Astrocyte (in vitro differentiated cells and primary cell): ENCODE measurements at regions not wholly inside any gene's neighbourhood (a gene's known extent, or its start where the extent isn't known, plus 50 kb on each side); places are given as distances from the start of the nearest gene placed in this dataset.

Experiments
- DNase-seq: peaks from one replicate; pipeline ENCODE4 v3.0.0-alpha.2; 2010; ENCODE audit warnings: low read depth
- FAIRE-seq: peaks from 2 replicates; lab custom pipeline; 2011; peaks lifted over from hg19 to GRCh38; lab: Jason Lieb, UNC
- H2AFZ ChIP-seq: 2 replicates; pipeline ENCODE4 v1.6.0; 2012; ENCODE audit warnings: low read depth, low read length, inconsistent platforms
- H3K27ac ChIP-seq: 2 replicates; pipeline ENCODE4 v1.5.1; 2011; ENCODE audit warnings: low read depth, low read length, inconsistent platforms
- H3K27me3 ChIP-seq: 2 replicates; pipeline ENCODE4 v1.6.0; 2011; ENCODE audit warnings: low read length, inconsistent platforms; ENCODE audit not compliant: insufficient read depth
- H3K36me3 ChIP-seq: 2 replicates; pipeline ENCODE4 v1.5.1; 2011; ENCODE audit warnings: low read length, inconsistent platforms; ENCODE audit not compliant: insufficient read depth
- H3K4me1 ChIP-seq: 2 replicates; pipeline ENCODE4 v1.5.1; 2011; ENCODE audit warnings: low read length, inconsistent platforms; ENCODE audit not compliant: insufficient read depth
- H3K4me2 ChIP-seq: 2 replicates; pipeline ENCODE4 v1.6.0; 2012; ENCODE audit warnings: low read length, inconsistent platforms
- H3K4me3 ChIP-seq: 2 replicates; pipeline ENCODE4 v1.5.1; 2011; ENCODE audit warnings: low read depth, mild to moderate bottlenecking, low read length, inconsistent platforms; ENCODE audit not compliant: insufficient read depth
- H3K79me2 ChIP-seq: 2 replicates; pipeline ENCODE4 v1.6.0; 2012; ENCODE audit warnings: mild to moderate bottlenecking, low read length, inconsistent platforms; ENCODE audit not compliant: insufficient read depth
- H3K9ac ChIP-seq: 2 replicates; pipeline ENCODE4 v1.6.0; 2012; ENCODE audit warnings: mild to moderate bottlenecking, low read length, inconsistent platforms
- H3K9me3 ChIP-seq: 2 replicates; pipeline ENCODE4 v1.5.1; 2012; ENCODE audit warnings: low read depth, mild to moderate bottlenecking, low read length, inconsistent platforms; ENCODE audit not compliant: insufficient read depth
- H4K20me1 ChIP-seq: 2 replicates; pipeline ENCODE4 v1.6.0; 2012; ENCODE audit warnings: low read length, inconsistent platforms; ENCODE audit not compliant: insufficient read depth
- H3K27ac Mint-ChIP-seq: one replicate; pipeline ENCODE4 v1.8.0; 2021; ENCODE audit warnings: mild to moderate bottlenecking, mixed read lengths; ENCODE audit not compliant: unreplicated experiment
- H3K27me3 Mint-ChIP-seq: one replicate; pipeline ENCODE4 v1.8.0; 2021; ENCODE audit warnings: low read depth, mixed read lengths; ENCODE audit not compliant: unreplicated experiment
- H3K36me3 Mint-ChIP-seq: one replicate; pipeline ENCODE4 v1.8.0; 2021; ENCODE audit warnings: low read depth, mixed read lengths; ENCODE audit not compliant: unreplicated experiment
- H3K4me1 Mint-ChIP-seq: one replicate; pipeline ENCODE4 v1.8.0; 2021; ENCODE audit warnings: low read depth, mixed read lengths; ENCODE audit not compliant: unreplicated experiment
- H3K4me3 Mint-ChIP-seq: one replicate; pipeline ENCODE4 v1.8.0; 2021; ENCODE audit warnings: mild to moderate bottlenecking, moderate library complexity, mixed read lengths; ENCODE audit not compliant: unreplicated experiment
- H3K9me3 Mint-ChIP-seq: one replicate; pipeline ENCODE4 v1.8.0; 2021; ENCODE audit warnings: mild to moderate bottlenecking, mixed read lengths; ENCODE audit not compliant: unreplicated experiment
- CTCF ChIP-seq: IDR thresholded peaks from 2 replicates; pipeline ENCODE4 v1.5.1; 2011; ENCODE audit warnings: low read depth, mild to moderate bottlenecking, inconsistent platforms, low read length, moderate library complexity; ENCODE audit not compliant: insufficient read depth
- EZH2 ChIP-seq: IDR thresholded peaks from 2 replicates; pipeline ENCODE4 v1.6.1; 2012; ENCODE audit warnings: mild to moderate bottlenecking, low read length, inconsistent platforms; ENCODE audit not compliant: insufficient read depth

GRCh38 chr11:116696381-116696941 is 76.3 kb downstream of the BUD13 start:
- no peaks in the 10 kb centered on the region for H3K79me2 ChIP-seq
- no peaks in the 10 kb centered on the region for H3K36me3 ChIP-seq
- Mint-ChIP-seq H3K9me3 (no peaks in the 10 kb centered on the region), H3K27me3 (peaks cover 29% of the 10 kb centered on the region), H3K27ac (no peak overlapping the region), H3K4me3 (no peak overlapping the region), H3K4me1 (peaks cover 4% of the 10 kb centered on the region), H3K36me3 (no peaks in the 10 kb centered on the region)
- no peaks in the 10 kb centered on the region for H3K27me3 ChIP-seq
- no peaks in the 10 kb centered on the region for H3K4me1 ChIP-seq
- no peak overlapping the region for H3K4me3 ChIP-seq
- no peaks in the 10 kb centered on the region for H3K9me3 ChIP-seq
- DNase-seq (peak; percentile 18), FAIRE-seq (no peak)
- H2AFZ ChIP-seq, result peak overlapping the region; percentile 38
- peak overlapping the region; percentile 3 for H3K4me2 ChIP-seq
- no peak overlapping the region for H3K9ac ChIP-seq
- H3K27ac ChIP-seq, result no peak overlapping the region
- no peaks in the 10 kb centered on the region for H4K20me1 ChIP-seq
- no peak for TF ChIP-seq CTCF

GRCh38 chr11:116695657-116696254 is 77.0 kb downstream of the BUD13 start:
- no peak overlapping the region for H3K9ac ChIP-seq
- H3K36me3 ChIP-seq, result no peaks in the 10 kb centered on the region
- Mint-ChIP-seq H3K27ac (no peak overlapping the region), H3K27me3 (peaks cover 28% of the 10 kb centered on the region), H3K9me3 (no peaks in the 10 kb centered on the region), H3K4me3 (no peak overlapping the region), H3K36me3 (no peaks in the 10 kb centered on the region), H3K4me1 (peaks cover 4% of the 10 kb centered on the region)
- no peak overlapping the region for H3K4me3 ChIP-seq
- no peaks in the 10 kb centered on the region for H3K9me3 ChIP-seq
- FAIRE-seq, result no peak
- no peak for TF ChIP-seq CTCF
- no peak for TF ChIP-seq EZH2
- H3K79me2 ChIP-seq, result no peaks in the 10 kb centered on the region
- H3K4me2 ChIP-seq, result no peak overlapping the region
- H3K4me1 ChIP-seq, result no peaks in the 10 kb centered on the region
- no peaks in the 10 kb centered on the region for H4K20me1 ChIP-seq
- no peaks in the 10 kb centered on the region for H3K27me3 ChIP-seq
- H2AFZ ChIP-seq, result no peak overlapping the region
- H3K27ac ChIP-seq, result no peak overlapping the region
- no peak for DNase-seq

- DNase-seq (no peak), FAIRE-seq (no peak)
These were observed 77.8 kb downstream of the BUD13 start for GRCh38 chr11:116694815-116695590.

More at GRCh38 chr11:116694815-116695590, 77.8 kb downstream of the BUD13 start:
- Histone ChIP-seq H3K4me2 (no peak overlapping the region), H3K9me3 (no peaks in the 10 kb centered on the region), H3K4me3 (no peak overlapping the region), H3K36me3 (no peaks in the 10 kb centered on the region), H4K20me1 (no peaks in the 10 kb centered on the region), H3K4me1 (no peaks in the 10 kb centered on the region), H3K9ac (no peak overlapping the region), H3K79me2 (no peaks in the 10 kb centered on the region), H3K27me3 (no peaks in the 10 kb centered on the region), H2AFZ (no peak overlapping the region), H3K27ac (no peak overlapping the region)
- no peak overlapping the region for H3K27ac Mint-ChIP-seq
- no peaks in the 10 kb centered on the region for H3K9me3 Mint-ChIP-seq
- no peak overlapping the region for H3K4me3 Mint-ChIP-seq
- TF ChIP-seq EZH2 (no peak), CTCF (no peak)
- peaks cover 24% of the 10 kb centered on the region for H3K27me3 Mint-ChIP-seq
- H3K4me1 Mint-ChIP-seq, result peaks cover 4% of the 10 kb centered on the region
- H3K36me3 Mint-ChIP-seq, result no peaks in the 10 kb centered on the region
